ENCODE measurements at regions not wholly inside any gene's neighbourhood (a gene's known extent, or its start where the extent isn't known, plus 50 kb on each side); places are given as distances from the start of the nearest gene placed in this dataset.
"Not testable (repeated sequence)": the region's sequence is repeated elsewhere in the genome, so short reads cannot be mapped to it uniquely, and the experiment has no call there.

GRCh38 chr14:65835501-65835900, 423.0 kb downstream of the FUT8 start:
- DNase-seq = no peak

- no peak for DNase-seq
Measured at GRCh38 chr14:65838565-65838964, 426.0 kb downstream of the FUT8 start.

GRCh38 chr14:65840118-65840751, 427.7 kb downstream of the FUT8 start:
- no peak for DNase-seq

GRCh38 chr14:65840786-65841185, 428.3 kb downstream of the FUT8 start:
- DNase-seq = no peak

- DNase-seq = no peak
Measured at GRCh38 chr14:65846196-65846868, 433.8 kb downstream of the FUT8 start.

GRCh38 chr14:65847075-65847847, 434.7 kb downstream of the FUT8 start:
- DNase-seq = no peak

- not testable (repeated sequence) for DNase-seq
Measured at GRCh38 chr14:65847931-65848330, 435.4 kb downstream of the FUT8 start.

- DNase-seq = no peak
Measured at GRCh38 chr14:65849091-65849490, 436.6 kb downstream of the FUT8 start.

GRCh38 chr14:65849558-65849957, 437.0 kb downstream of the FUT8 start:
- no peak for DNase-seq

GRCh38 chr14:65850429-65851135, 438.1 kb downstream of the FUT8 start:
- DNase-seq = no peak

- no peak for DNase-seq
Measured at GRCh38 chr14:65852689-65853088, 440.2 kb downstream of the FUT8 start.

GRCh38 chr14:65853407-65853955, 441.0 kb downstream of the FUT8 start:
- no peak for DNase-seq

- no peak for DNase-seq
Measured at GRCh38 chr14:65854215-65854614, 441.7 kb downstream of the FUT8 start.

GRCh38 chr14:65860956-65861611, 448.6 kb downstream of the FUT8 start:
- no peak for DNase-seq

GRCh38 chr14:65864549-65864948, 452.0 kb downstream of the FUT8 start:
- no peak for DNase-seq

- no peak for DNase-seq
Measured at GRCh38 chr14:65864984-65865383, 452.5 kb downstream of the FUT8 start.

- no peak for DNase-seq
Measured at GRCh38 chr14:65866448-65866847, 453.9 kb downstream of the FUT8 start.

- DNase-seq = no peak
Measured at GRCh38 chr14:65866886-65867285, 454.4 kb downstream of the FUT8 start.

GRCh38 chr14:65867333-65867732, 454.8 kb downstream of the FUT8 start:
- no peak for DNase-seq

- DNase-seq = no peak
Measured at GRCh38 chr14:65872536-65872935, 460.0 kb downstream of the FUT8 start.

GRCh38 chr14:65877166-65877565, 464.6 kb downstream of the FUT8 start:
- no peak for DNase-seq

GRCh38 chr14:65877624-65878023, 465.1 kb downstream of the FUT8 start:
- no peak for DNase-seq

- DNase-seq = no peak
Measured at GRCh38 chr14:65878586-65878985, 466.1 kb downstream of the FUT8 start.

All from left hindlimb (tissue), 1 donor.